Stimulated activated effector memory CD8-positive, alpha-beta T cell treated with anti-CD3 and anti-CD28 coated beads, Interleukin-12 subunit alpha, Interleukin-12 subunit beta, amount 100 ng/mL, for 72 hours (primary cell): ENCODE measurements at regions not wholly inside any gene's neighbourhood (a gene's known extent, or its start where the extent isn't known, plus 50 kb on each side); places are given as distances from the start of the nearest gene placed in this dataset.

Experiments used
- ATAC-seq: fragments of 150-1000 bp; cut with Tn5 transposase; 2 replicates; pipeline ENCODE4 v1.10.0; 2021
- DNase-seq, 2 donors: peaks; one replicate each; pipeline ENCODE4 v3.0.0; 2021 to 2022; ENCODE audit warnings: low spot score in 2 of 2
- H3K27ac Mint-ChIP-seq: one replicate; pipeline ENCODE4 v1.8.0; 2022; ENCODE audit warnings: mild to moderate bottlenecking, mixed read lengths
- H3K36me3 Mint-ChIP-seq: one replicate; pipeline ENCODE4 v1.8.0; 2022; ENCODE audit warnings: mild to moderate bottlenecking, mixed read lengths
- H3K4me1 Mint-ChIP-seq: one replicate; pipeline ENCODE4 v1.8.0; 2022; ENCODE audit warnings: mixed read lengths
- H3K4me3 Mint-ChIP-seq: one replicate; pipeline ENCODE4 v1.8.0; 2022; ENCODE audit warnings: mild to moderate bottlenecking, mixed read lengths
- H3K9me3 Mint-ChIP-seq: one replicate; pipeline ENCODE4 v1.8.0; 2022; ENCODE audit warnings: mixed read lengths

GRCh38 chrX:39137363-39137954, 336.2 kb downstream of the MID1IP1 start:
- no peaks in the 10 kb centered on the region for H3K36me3 Mint-ChIP-seq
- no peaks in the 10 kb centered on the region for H3K4me1 Mint-ChIP-seq
- no peak overlapping the region for H3K4me3 Mint-ChIP-seq
- no peak for DNase-seq
- H3K27ac Mint-ChIP-seq, result no peak overlapping the region
- no peaks in the 10 kb centered on the region for H3K9me3 Mint-ChIP-seq
- no peak for ATAC-seq

GRCh38 chrX:39140581-39140980, 339.3 kb downstream of the MID1IP1 start:
- no peaks in the 10 kb centered on the region for H3K36me3 Mint-ChIP-seq
- DNase-seq (no peak), ATAC-seq (no peak)
- no peak overlapping the region for H3K27ac Mint-ChIP-seq
- H3K4me1 Mint-ChIP-seq, result no peaks in the 10 kb centered on the region
- no peaks in the 10 kb centered on the region for H3K9me3 Mint-ChIP-seq
- no peak overlapping the region for H3K4me3 Mint-ChIP-seq

- ATAC-seq (no peak), DNase-seq (no peak)
- H3K4me3 Mint-ChIP-seq, result no peak overlapping the region
- H3K4me1 Mint-ChIP-seq, result no peaks in the 10 kb centered on the region
- H3K36me3 Mint-ChIP-seq, result no peaks in the 10 kb centered on the region
- H3K9me3 Mint-ChIP-seq, result no peaks in the 10 kb centered on the region
- H3K27ac Mint-ChIP-seq, result no peak overlapping the region
Measured at GRCh38 chrX:39144323-39144722, 343.1 kb downstream of the MID1IP1 start.

- ATAC-seq, result no peak
- no peak overlapping the region for H3K4me3 Mint-ChIP-seq
- H3K4me1 Mint-ChIP-seq, result no peaks in the 10 kb centered on the region
- H3K27ac Mint-ChIP-seq, result no peak overlapping the region
- H3K36me3 Mint-ChIP-seq, result no peaks in the 10 kb centered on the region
- DNase-seq, result no peak
- no peaks in the 10 kb centered on the region for H3K9me3 Mint-ChIP-seq
Measured at GRCh38 chrX:39144956-39145355, 343.7 kb downstream of the MID1IP1 start.

GRCh38 chrX:39145859-39146258, 344.6 kb downstream of the MID1IP1 start:
- H3K4me3 Mint-ChIP-seq, result no peak overlapping the region
- DNase-seq (no peak), ATAC-seq (no peak)
- no peaks in the 10 kb centered on the region for H3K9me3 Mint-ChIP-seq
- no peaks in the 10 kb centered on the region for H3K4me1 Mint-ChIP-seq
- no peak overlapping the region for H3K27ac Mint-ChIP-seq
- no peaks in the 10 kb centered on the region for H3K36me3 Mint-ChIP-seq

- DNase-seq (peak; percentile 31 to 59), ATAC-seq (no peak)
- Mint-ChIP-seq H3K9me3 (no peaks in the 10 kb centered on the region), H3K27ac (no peak overlapping the region), H3K4me3 (no peak overlapping the region), H3K36me3 (no peaks in the 10 kb centered on the region), H3K4me1 (no peaks in the 10 kb centered on the region)
Measured at GRCh38 chrX:39149761-39150160, 348.5 kb downstream of the MID1IP1 start.

- ATAC-seq (no peak), DNase-seq (no peak)
- Mint-ChIP-seq H3K27ac (no peak overlapping the region), H3K9me3 (no peaks in the 10 kb centered on the region), H3K36me3 (no peaks in the 10 kb centered on the region), H3K4me1 (no peaks in the 10 kb centered on the region), H3K4me3 (no peak overlapping the region)
Measured at GRCh38 chrX:39150220-39150619, 349.0 kb downstream of the MID1IP1 start.

GRCh38 chrX:39150621-39151020, 349.4 kb downstream of the MID1IP1 start:
- H3K4me3 Mint-ChIP-seq, result no peak overlapping the region
- DNase-seq (no peak), ATAC-seq (no peak)
- no peak overlapping the region for H3K27ac Mint-ChIP-seq
- no peaks in the 10 kb centered on the region for H3K36me3 Mint-ChIP-seq
- H3K9me3 Mint-ChIP-seq, result no peaks in the 10 kb centered on the region
- no peaks in the 10 kb centered on the region for H3K4me1 Mint-ChIP-seq

GRCh38 chrX:39152106-39152649, 350.9 kb downstream of the MID1IP1 start:
- no peaks in the 10 kb centered on the region for H3K9me3 Mint-ChIP-seq
- no peaks in the 10 kb centered on the region for H3K36me3 Mint-ChIP-seq
- H3K27ac Mint-ChIP-seq, result no peak overlapping the region
- ATAC-seq (no peak), DNase-seq (peak; percentile 24 to 63)
- no peaks in the 10 kb centered on the region for H3K4me1 Mint-ChIP-seq
- H3K4me3 Mint-ChIP-seq, result no peak overlapping the region

GRCh38 chrX:39156051-39156450, 354.8 kb downstream of the MID1IP1 start:
- H3K4me3 Mint-ChIP-seq, result no peak overlapping the region
- H3K27ac Mint-ChIP-seq, result no peak overlapping the region
- no peak for ATAC-seq
- H3K36me3 Mint-ChIP-seq, result no peaks in the 10 kb centered on the region
- no peak for DNase-seq
- H3K9me3 Mint-ChIP-seq, result no peaks in the 10 kb centered on the region
- peaks cover 7% of the 10 kb centered on the region for H3K4me1 Mint-ChIP-seq

GRCh38 chrX:39157006-39157405, 355.7 kb downstream of the MID1IP1 start:
- Mint-ChIP-seq H3K4me3 (no peak overlapping the region), H3K27ac (no peak overlapping the region), H3K4me1 (peaks cover 12% of the 10 kb centered on the region), H3K9me3 (no peaks in the 10 kb centered on the region), H3K36me3 (no peaks in the 10 kb centered on the region)
- DNase-seq (no peak), ATAC-seq (no peak)

GRCh38 chrX:39157796-39158195, 356.5 kb downstream of the MID1IP1 start:
- Mint-ChIP-seq H3K4me3 (no peak overlapping the region), H3K36me3 (no peaks in the 10 kb centered on the region), H3K27ac (no peak overlapping the region), H3K9me3 (no peaks in the 10 kb centered on the region), H3K4me1 (peaks cover 20% of the 10 kb centered on the region)
- ATAC-seq, result no peak
- no peak for DNase-seq

GRCh38 chrX:39158801-39159657, 357.8 kb downstream of the MID1IP1 start:
- DNase-seq, result no peak
- no peak overlapping the region for H3K4me3 Mint-ChIP-seq
- H3K4me1 Mint-ChIP-seq, result peaks cover 24% of the 10 kb centered on the region
- no peaks in the 10 kb centered on the region for H3K36me3 Mint-ChIP-seq
- peak overlapping the region; percentile 79 for H3K27ac Mint-ChIP-seq
- no peaks in the 10 kb centered on the region for H3K9me3 Mint-ChIP-seq
- no peak for ATAC-seq

- H3K4me1 Mint-ChIP-seq, result peaks cover 24% of the 10 kb centered on the region
- H3K36me3 Mint-ChIP-seq, result no peaks in the 10 kb centered on the region
- no peak overlapping the region for H3K4me3 Mint-ChIP-seq
- DNase-seq, result no peak
- no peak for ATAC-seq
- H3K9me3 Mint-ChIP-seq, result no peaks in the 10 kb centered on the region
- H3K27ac Mint-ChIP-seq, result no peak overlapping the region
Measured at GRCh38 chrX:39159921-39160507, 358.8 kb downstream of the MID1IP1 start.

- no peak for DNase-seq
- Mint-ChIP-seq H3K36me3 (no peaks in the 10 kb centered on the region), H3K4me3 (peak overlapping the region; percentile 12), H3K27ac (no peak overlapping the region), H3K4me1 (peaks cover 29% of the 10 kb centered on the region), H3K9me3 (no peaks in the 10 kb centered on the region)
- no peak for ATAC-seq
Measured at GRCh38 chrX:39161611-39162255, 360.5 kb downstream of the MID1IP1 start.
